Kidney epithelial cell (primary cell): ENCODE measurements at regions not wholly inside any gene's neighbourhood (a gene's known extent, or its start where the extent isn't known, plus 50 kb on each side); places are given as distances from the start of the nearest gene placed in this dataset.

Experiments used
- DNase-seq: peaks from one replicate; pipeline ENCODE4 v3.0.0-alpha.2; 2010; ENCODE audit warnings: low read depth
- H3K27me3 ChIP-seq: 2 replicates; pipeline ENCODE4 v1.6.0; 2011; ENCODE audit warnings: low read length; ENCODE audit not compliant: control insufficient read depth, insufficient read depth
- H3K36me3 ChIP-seq: 2 replicates; pipeline ENCODE4 v1.5.1; 2011; ENCODE audit warnings: low read length; ENCODE audit not compliant: control insufficient read depth, insufficient read depth
- H3K4me3 ChIP-seq: 2 replicates; pipeline ENCODE4 v1.5.1; 2011; ENCODE audit warnings: low read depth, mild to moderate bottlenecking, control low read depth, low read length
- TF ChIP-seq, protein P1 (sequence below): IDR thresholded peaks from 2 replicates; pipeline ENCODE4 v1.5.1; 2011; ENCODE audit warnings: mild to moderate bottlenecking, moderate library complexity, low read length, control low read depth, inconsistent platforms; ENCODE audit not compliant: insufficient read depth, poor library complexity, severe bottlenecking

GRCh38 chr5:101600614-101601013 lies 695.5 kb downstream of the SLCO4C1 start:
- H3K27me3 ChIP-seq, result no peaks in the 10 kb centered on the region
- TF ChIP-seq, protein P1, sequence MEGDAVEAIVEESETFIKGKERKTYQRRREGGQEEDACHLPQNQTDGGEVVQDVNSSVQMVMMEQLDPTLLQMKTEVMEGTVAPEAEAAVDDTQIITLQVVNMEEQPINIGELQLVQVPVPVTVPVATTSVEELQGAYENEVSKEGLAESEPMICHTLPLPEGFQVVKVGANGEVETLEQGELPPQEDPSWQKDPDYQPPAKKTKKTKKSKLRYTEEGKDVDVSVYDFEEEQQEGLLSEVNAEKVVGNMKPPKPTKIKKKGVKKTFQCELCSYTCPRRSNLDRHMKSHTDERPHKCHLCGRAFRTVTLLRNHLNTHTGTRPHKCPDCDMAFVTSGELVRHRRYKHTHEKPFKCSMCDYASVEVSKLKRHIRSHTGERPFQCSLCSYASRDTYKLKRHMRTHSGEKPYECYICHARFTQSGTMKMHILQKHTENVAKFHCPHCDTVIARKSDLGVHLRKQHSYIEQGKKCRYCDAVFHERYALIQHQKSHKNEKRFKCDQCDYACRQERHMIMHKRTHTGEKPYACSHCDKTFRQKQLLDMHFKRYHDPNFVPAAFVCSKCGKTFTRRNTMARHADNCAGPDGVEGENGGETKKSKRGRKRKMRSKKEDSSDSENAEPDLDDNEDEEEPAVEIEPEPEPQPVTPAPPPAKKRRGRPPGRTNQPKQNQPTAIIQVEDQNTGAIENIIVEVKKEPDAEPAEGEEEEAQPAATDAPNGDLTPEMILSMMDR, result no peak

GRCh38 chr5:101590384-101590783 lies 687.3 kb upstream of the ST8SIA4 start:
- DNase-seq, result no peak
- Histone ChIP-seq H3K4me3 (no peak overlapping the region), H3K27me3 (no peaks in the 10 kb centered on the region), H3K36me3 (no peaks in the 10 kb centered on the region)
- TF ChIP-seq, protein P1, result peak; percentile 39

More at GRCh38 chr5:101600614-101601013, 695.5 kb downstream of the SLCO4C1 start:
- no peak for DNase-seq
- Histone ChIP-seq H3K4me3 (no peak overlapping the region), H3K36me3 (no peaks in the 10 kb centered on the region)

GRCh38 chr5:101585366-101585765 lies 682.3 kb upstream of the ST8SIA4 start:
- no peak for DNase-seq
- Histone ChIP-seq H3K36me3 (no peaks in the 10 kb centered on the region), H3K27me3 (no peaks in the 10 kb centered on the region), H3K4me3 (no peak overlapping the region)
- TF ChIP-seq, protein P1, result no peak

GRCh38 chr5:101580591-101580990 lies 677.5 kb upstream of the ST8SIA4 start:
- Histone ChIP-seq H3K36me3 (no peaks in the 10 kb centered on the region), H3K4me3 (no peak overlapping the region), H3K27me3 (no peaks in the 10 kb centered on the region)
- DNase-seq, result peak; percentile 2
- TF ChIP-seq, protein P1, result no peak

DNA sequence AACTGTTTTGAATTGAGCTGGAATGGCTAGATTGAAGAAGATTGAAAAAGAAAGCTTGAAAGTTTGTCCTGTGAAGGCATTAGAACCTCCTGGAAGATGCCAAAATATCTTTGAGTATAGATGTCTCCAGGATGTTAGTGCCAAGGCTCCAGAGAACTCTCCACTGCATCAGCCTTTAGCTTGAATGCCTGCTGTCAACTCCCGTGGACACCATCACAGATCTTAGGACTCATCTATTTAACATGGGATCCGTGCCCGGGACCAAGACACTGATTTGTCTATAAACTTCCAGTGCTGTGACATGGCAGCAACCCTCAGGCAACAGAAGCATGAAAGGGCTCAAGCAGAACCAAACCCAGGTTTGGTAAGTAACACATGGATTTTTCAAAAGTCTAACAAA lies 670.9 kb upstream of the ST8SIA4 start:
- no peak overlapping the region for H3K4me3 ChIP-seq
- TF ChIP-seq, protein P1, result no peak
- no peak for DNase-seq
- no peaks in the 10 kb centered on the region for H3K27me3 ChIP-seq
- no peaks in the 10 kb centered on the region for H3K36me3 ChIP-seq

DNA sequence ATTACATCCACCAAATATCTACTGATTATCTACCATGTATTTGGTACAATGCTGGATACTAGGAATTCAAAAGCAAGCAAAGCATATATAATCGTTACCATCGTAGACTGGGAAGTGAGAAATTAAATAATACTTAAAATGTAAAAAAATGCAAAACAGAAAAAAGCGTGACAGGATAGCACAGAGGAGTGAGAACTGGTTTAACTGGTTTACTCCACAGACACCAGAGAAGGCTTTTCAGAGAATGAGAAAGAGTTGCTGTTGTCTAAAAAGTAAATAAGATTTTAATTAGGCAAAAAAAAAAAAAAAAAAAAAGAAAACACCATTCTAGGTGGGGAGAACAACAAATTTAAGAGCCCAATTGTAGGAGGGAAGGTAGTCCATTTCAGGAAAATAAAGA lies 657.9 kb upstream of the ST8SIA4 start:
- Histone ChIP-seq H3K27me3 (no peaks in the 10 kb centered on the region), H3K36me3 (no peaks in the 10 kb centered on the region), H3K4me3 (no peak overlapping the region)
- TF ChIP-seq, protein P1, result no peak
- DNase-seq, result no peak
